Neural progenitor cell (in vitro differentiated cells): ENCODE measurements at regions not wholly inside any gene's neighbourhood (a gene's known extent, or its start where the extent isn't known, plus 50 kb on each side); places are given as distances from the start of the nearest gene placed in this dataset.
"Not testable (repeated sequence)": the region's sequence is repeated elsewhere in the genome, so short reads cannot be mapped to it uniquely, and the experiment has no call there.

Experiments used
- DNase-seq: peaks from one replicate; pipeline ENCODE4 v3.0.0-alpha.2; 2016; ENCODE audit warnings: low spot score
- H2AFZ ChIP-seq: fragments of 200-600 bp; sonication (generic); replicated peaks from 2 replicates; pipeline ENCODE4 v1.6.1; 2016; ENCODE audit warnings: antibody characterized with exemption
- H3F3A ChIP-seq: fragments of 200-600 bp; sonication (generic); 2 replicates; pipeline ENCODE4 v1.6.1; 2016; ENCODE audit warnings: antibody characterized with exemption, low read depth
- H3K27ac ChIP-seq: fragments of 200-600 bp; sonication (generic); 2 replicates; pipeline ENCODE4 v1.5.1; 2016; ENCODE audit warnings: mild to moderate bottlenecking
- H3K27me3 ChIP-seq: fragments of 200-600 bp; sonication (generic); 2 replicates; pipeline ENCODE4 v1.6.1; 2016; ENCODE audit warnings: mild to moderate bottlenecking, moderate library complexity
- H3K36me3 ChIP-seq: fragments of 200-600 bp; sonication (generic); 2 replicates; pipeline ENCODE4 v1.5.1; 2016
- H3K4me1 ChIP-seq: fragments of 200-600 bp; sonication (generic); 2 replicates; pipeline ENCODE4 v1.6.1; 2016; ENCODE audit warnings: mixed run types
- H3K4me2 ChIP-seq: fragments of 200-600 bp; sonication (generic); 2 replicates; pipeline ENCODE4 v1.6.1; 2016
- H3K4me3 ChIP-seq: fragments of 200-600 bp; sonication (generic); 2 replicates; pipeline ENCODE4 v1.5.1; 2016
- H3K79me2 ChIP-seq: fragments of 200-600 bp; sonication (generic); 2 replicates; pipeline ENCODE4 v1.6.1; 2016; ENCODE audit warnings: low read depth
- H3K9ac ChIP-seq: fragments of 200-600 bp; sonication (generic); 2 replicates; pipeline ENCODE4 v1.6.1; 2016
- H3K9me3 ChIP-seq: fragments of 200-600 bp; sonication (generic); 2 replicates; pipeline ENCODE4 v1.5.1; 2016; ENCODE audit warnings: low read depth
- H4K20me1 ChIP-seq: fragments of 200-600 bp; sonication (generic); 2 replicates; pipeline ENCODE4 v1.6.1; 2016; ENCODE audit warnings: low read depth
- H3K27ac Mint-ChIP-seq: 3 replicates; pipeline ENCODE4 v1.8.0; 2021; ENCODE audit warnings: mixed read lengths
- H3K27me3 Mint-ChIP-seq: 2 replicates; pipeline ENCODE4 v1.8.0; 2022; ENCODE audit warnings: low read depth, mild to moderate bottlenecking, inconsistent platforms, moderate library complexity, mixed read lengths; ENCODE audit not compliant: insufficient read depth
- H3K36me3 Mint-ChIP-seq: 3 replicates; pipeline ENCODE4 v1.8.0; 2021; ENCODE audit warnings: mixed read lengths
- H3K4me1 Mint-ChIP-seq: 3 replicates; pipeline ENCODE4 v1.8.0; 2021; ENCODE audit warnings: mixed read lengths
- H3K4me3 Mint-ChIP-seq: 3 replicates; pipeline ENCODE4 v1.8.0; 2021; ENCODE audit warnings: mild to moderate bottlenecking, moderate library complexity, mixed read lengths
- H3K9me3 Mint-ChIP-seq: 3 replicates; pipeline ENCODE4 v1.8.0; 2020; ENCODE audit warnings: mixed read lengths
- CTCF ChIP-seq: fragments of 200-600 bp; sonication (generic); IDR thresholded peaks from 2 replicates; pipeline ENCODE4 v1.5.1; 2017; ENCODE audit warnings: antibody characterized with exemption, mild to moderate bottlenecking
- EZH2 ChIP-seq: fragments of 200-600 bp; sonication (generic); IDR thresholded peaks from 2 replicates; pipeline ENCODE4 v1.6.1; 2017; ENCODE audit warnings: antibody characterized with exemption, mild to moderate bottlenecking, moderate library complexity
- EZH2phosphoT487 ChIP-seq: fragments of 200-600 bp; sonication (generic); IDR thresholded peaks from 2 replicates; pipeline ENCODE4 v1.6.1; 2017; ENCODE audit warnings: antibody characterized with exemption

GRCh38 chr1:157252473-157252872 lies 114.3 kb upstream of the ETV3 start:
- H2AFZ ChIP-seq, result no peak overlapping the region
- H3K4me1 ChIP-seq, result no peaks in the 10 kb centered on the region
- no peaks in the 10 kb centered on the region for H4K20me1 ChIP-seq
- Mint-ChIP-seq H3K27ac (no peak overlapping the region), H3K36me3 (no peaks in the 10 kb centered on the region), H3K4me1 (no peaks in the 10 kb centered on the region), H3K27me3 (peaks cover 2% of the 10 kb centered on the region), H3K4me3 (no peak overlapping the region), H3K9me3 (peaks cover 7% of the 10 kb centered on the region)
- H3K4me3 ChIP-seq, result no peak overlapping the region
- H3K79me2 ChIP-seq, result no peaks in the 10 kb centered on the region
- H3K36me3 ChIP-seq, result no peaks in the 10 kb centered on the region
- H3K27me3 ChIP-seq, result no peaks in the 10 kb centered on the region
- H3K9me3 ChIP-seq, result no peaks in the 10 kb centered on the region
- H3K27ac ChIP-seq, result no peak overlapping the region
- no peak for TF ChIP-seq EZH2
- TF ChIP-seq EZH2phosphoT487, result no peak
- no peak for TF ChIP-seq CTCF
- DNase-seq, result no peak
- H3F3A ChIP-seq, result no peaks in the 10 kb centered on the region
- no peak overlapping the region for H3K4me2 ChIP-seq
- H3K9ac ChIP-seq, result no peak overlapping the region

- H4K20me1 ChIP-seq, result no peaks in the 10 kb centered on the region
- H3K79me2 ChIP-seq, result no peaks in the 10 kb centered on the region
- no peak overlapping the region for H3K4me2 ChIP-seq
- H3K9me3 ChIP-seq, result no peaks in the 10 kb centered on the region
- H2AFZ ChIP-seq, result no peak overlapping the region
- H3K27me3 ChIP-seq, result no peaks in the 10 kb centered on the region
- Mint-ChIP-seq H3K36me3 (no peaks in the 10 kb centered on the region), H3K9me3 (peaks cover 7% of the 10 kb centered on the region), H3K27ac (no peak overlapping the region), H3K4me3 (no peak overlapping the region), H3K4me1 (no peaks in the 10 kb centered on the region), H3K27me3 (peaks cover 2% of the 10 kb centered on the region)
- H3K27ac ChIP-seq, result no peak overlapping the region
- H3K9ac ChIP-seq, result no peak overlapping the region
- H3K4me1 ChIP-seq, result no peaks in the 10 kb centered on the region
- no peak for DNase-seq
- H3K4me3 ChIP-seq, result no peak overlapping the region
- H3F3A ChIP-seq, result no peaks in the 10 kb centered on the region
- no peaks in the 10 kb centered on the region for H3K36me3 ChIP-seq
- TF ChIP-seq EZH2phosphoT487 (no peak), EZH2 (no peak), CTCF (no peak)
These were observed 111.5 kb upstream of the ETV3 start for GRCh38 chr1:157249739-157250138.

DNA sequence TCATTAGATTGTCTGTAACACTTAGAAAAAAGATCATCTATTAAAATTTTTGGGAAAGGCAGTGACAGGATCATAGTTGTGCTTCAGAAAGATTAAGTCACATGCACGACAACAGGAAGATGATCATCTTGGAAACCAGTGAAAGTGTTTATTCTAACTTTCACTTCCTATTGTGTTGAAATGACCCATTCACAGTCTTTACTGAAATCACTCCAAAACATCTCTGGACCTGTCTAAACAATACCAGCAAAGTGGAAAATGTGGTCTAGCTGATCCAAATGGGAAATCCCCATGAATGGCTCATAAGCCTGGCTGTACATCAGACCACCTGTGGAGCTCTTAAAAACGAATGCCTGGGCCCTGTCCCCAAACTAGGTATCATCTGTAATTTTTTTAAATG lies 111.1 kb upstream of the ETV3 start:
- Histone ChIP-seq H3K36me3 (no peaks in the 10 kb centered on the region), H3K4me3 (no peak overlapping the region), H3K9ac (no peak overlapping the region), H3K9me3 (no peaks in the 10 kb centered on the region), H4K20me1 (no peaks in the 10 kb centered on the region), H3K4me1 (no peaks in the 10 kb centered on the region), H3K27me3 (no peaks in the 10 kb centered on the region), H2AFZ (no peak overlapping the region), H3F3A (no peaks in the 10 kb centered on the region), H3K27ac (no peak overlapping the region), H3K4me2 (no peak overlapping the region), H3K79me2 (no peaks in the 10 kb centered on the region)
- no peak overlapping the region for H3K4me3 Mint-ChIP-seq
- H3K27ac Mint-ChIP-seq, result no peak overlapping the region
- no peaks in the 10 kb centered on the region for H3K36me3 Mint-ChIP-seq
- peaks cover 2% of the 10 kb centered on the region for H3K27me3 Mint-ChIP-seq
- H3K9me3 Mint-ChIP-seq, result peaks cover 7% of the 10 kb centered on the region
- TF ChIP-seq CTCF (no peak), EZH2phosphoT487 (no peak), EZH2 (no peak)
- no peak for DNase-seq
- no peaks in the 10 kb centered on the region for H3K4me1 Mint-ChIP-seq

DNA sequence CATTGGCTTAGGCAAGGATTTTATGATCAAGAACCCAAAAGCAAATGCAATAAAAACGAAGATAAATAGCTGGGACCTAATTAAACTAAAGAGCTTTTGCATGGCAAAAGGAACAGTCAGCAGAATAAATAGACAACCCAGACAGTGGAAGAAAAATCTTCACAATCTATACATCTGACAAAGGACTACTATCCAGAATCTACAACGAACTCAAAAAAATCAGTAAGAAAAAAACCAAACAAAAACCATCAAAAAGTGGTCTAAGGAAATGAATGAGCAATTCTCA lies 109.5 kb upstream of the ETV3 start:
- not testable (repeated sequence) for H3K79me2 ChIP-seq, H3K4me3 Mint-ChIP-seq, H4K20me1 ChIP-seq, H3K27ac Mint-ChIP-seq, H3K9ac ChIP-seq, H3K36me3 ChIP-seq, H3K4me2 ChIP-seq, H3F3A ChIP-seq, H2AFZ ChIP-seq, DNase-seq, H3K4me3 ChIP-seq, H3K27me3 Mint-ChIP-seq, H3K4me1 Mint-ChIP-seq, H3K9me3 Mint-ChIP-seq, H3K27me3 ChIP-seq, H3K36me3 Mint-ChIP-seq, H3K9me3 ChIP-seq, H3K27ac ChIP-seq, H3K4me1 ChIP-seq
